Inflammatory macrophage (primary cell): ENCODE measurements at regions not wholly inside any gene's neighbourhood (a gene's known extent, or its start where the extent isn't known, plus 50 kb on each side); places are given as distances from the start of the nearest gene placed in this dataset.

Source experiments
- DNase-seq, 2 donors: peaks; one replicate each; pipeline ENCODE4 v3.0.0-alpha.2; 2020 to 2022

DNA sequence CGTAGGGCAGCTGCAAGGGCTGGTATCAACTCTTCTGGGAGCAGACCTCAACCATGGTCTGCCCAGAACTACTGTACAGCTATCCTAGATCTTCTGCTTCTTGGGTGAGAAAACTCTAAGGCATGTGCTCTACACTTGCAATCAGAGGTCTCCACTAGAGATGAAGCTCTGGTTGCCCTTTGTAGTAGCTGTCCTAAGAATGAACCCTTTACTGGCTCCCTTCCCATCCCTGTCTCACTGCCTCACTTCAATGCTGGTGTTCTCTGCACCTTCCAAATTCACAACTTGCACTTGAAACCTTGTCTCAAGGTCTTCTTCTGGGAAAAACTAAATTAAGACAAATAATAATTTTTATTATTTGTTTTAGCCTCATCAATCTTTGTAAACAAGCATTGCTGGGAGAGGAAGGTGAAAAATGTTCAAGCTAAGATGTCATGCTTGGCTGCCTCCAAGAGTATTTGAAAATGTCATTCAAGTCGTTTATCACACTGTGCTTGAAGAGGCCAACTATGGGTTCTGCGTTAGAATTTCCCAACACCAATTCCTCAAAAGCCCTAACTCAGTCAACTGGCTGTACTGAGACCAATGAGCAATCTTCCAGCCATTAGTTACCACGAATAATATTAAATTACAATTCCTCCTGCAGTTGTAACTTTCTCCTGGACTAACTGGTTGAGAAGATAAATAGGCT, 216.9 kb upstream of the ADRA1D start:
- DNase-seq = no peak

DNA sequence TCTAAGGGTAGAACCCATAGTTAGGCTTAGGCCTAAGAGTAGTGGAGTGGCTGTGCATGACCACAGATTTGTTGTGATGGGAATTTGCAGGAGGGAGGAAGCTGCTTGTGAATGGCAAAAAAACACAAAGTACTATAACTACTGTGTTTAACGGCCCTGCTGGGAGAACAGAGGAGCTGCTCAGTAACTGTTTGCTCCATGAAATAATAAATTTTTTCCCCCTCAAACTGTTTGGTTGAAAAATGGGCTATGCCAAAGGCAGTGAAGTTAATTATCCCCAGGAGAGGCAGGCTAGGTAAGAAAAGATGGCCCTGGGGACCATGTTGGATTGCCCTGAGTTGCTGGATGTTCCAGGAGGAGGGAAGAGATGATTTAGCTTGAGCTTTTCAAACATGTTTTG, 216.1 kb upstream of the ADRA1D start:
- DNase-seq = no peak

DNA sequence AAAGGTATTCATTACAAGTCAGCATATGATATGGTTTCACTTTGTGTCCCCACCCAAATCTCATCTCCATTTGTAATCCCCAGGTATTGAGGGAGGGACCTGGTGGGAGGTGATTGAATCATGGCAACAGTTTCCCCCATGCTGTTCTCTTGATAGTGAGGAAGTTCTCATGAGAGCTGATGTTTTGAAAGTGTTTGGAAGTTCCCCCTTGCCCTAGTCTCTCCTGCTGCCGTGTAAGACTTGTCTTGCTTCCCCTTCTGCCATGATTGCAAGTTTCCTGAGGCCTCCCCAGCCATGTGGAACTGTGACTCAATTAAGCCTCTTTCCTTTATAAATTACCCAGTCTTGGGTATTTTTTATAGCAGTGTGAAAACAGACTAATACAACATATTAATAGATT, 213.7 kb upstream of the ADRA1D start:
- peak; percentile 73 to 76 for DNase-seq

DNA sequence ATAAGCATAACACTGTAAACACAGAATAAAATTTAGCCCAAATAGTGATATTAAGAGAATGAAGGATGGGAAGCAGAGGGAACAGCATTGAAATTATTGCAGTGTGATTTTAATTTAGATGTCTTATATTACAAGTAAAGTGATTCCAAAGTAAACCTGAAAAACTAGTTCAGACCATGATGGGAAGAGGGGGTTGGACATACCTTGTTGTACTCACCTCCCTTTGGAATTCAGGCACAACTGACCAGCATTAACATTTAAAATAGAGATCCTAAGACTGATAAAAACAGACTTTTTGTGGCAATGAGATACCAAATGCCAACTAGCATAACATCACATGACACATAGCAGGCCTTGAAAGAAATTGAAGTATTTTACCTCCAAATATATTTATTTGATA, 210.0 kb upstream of the ADRA1D start:
- DNase-seq = no peak

DNA sequence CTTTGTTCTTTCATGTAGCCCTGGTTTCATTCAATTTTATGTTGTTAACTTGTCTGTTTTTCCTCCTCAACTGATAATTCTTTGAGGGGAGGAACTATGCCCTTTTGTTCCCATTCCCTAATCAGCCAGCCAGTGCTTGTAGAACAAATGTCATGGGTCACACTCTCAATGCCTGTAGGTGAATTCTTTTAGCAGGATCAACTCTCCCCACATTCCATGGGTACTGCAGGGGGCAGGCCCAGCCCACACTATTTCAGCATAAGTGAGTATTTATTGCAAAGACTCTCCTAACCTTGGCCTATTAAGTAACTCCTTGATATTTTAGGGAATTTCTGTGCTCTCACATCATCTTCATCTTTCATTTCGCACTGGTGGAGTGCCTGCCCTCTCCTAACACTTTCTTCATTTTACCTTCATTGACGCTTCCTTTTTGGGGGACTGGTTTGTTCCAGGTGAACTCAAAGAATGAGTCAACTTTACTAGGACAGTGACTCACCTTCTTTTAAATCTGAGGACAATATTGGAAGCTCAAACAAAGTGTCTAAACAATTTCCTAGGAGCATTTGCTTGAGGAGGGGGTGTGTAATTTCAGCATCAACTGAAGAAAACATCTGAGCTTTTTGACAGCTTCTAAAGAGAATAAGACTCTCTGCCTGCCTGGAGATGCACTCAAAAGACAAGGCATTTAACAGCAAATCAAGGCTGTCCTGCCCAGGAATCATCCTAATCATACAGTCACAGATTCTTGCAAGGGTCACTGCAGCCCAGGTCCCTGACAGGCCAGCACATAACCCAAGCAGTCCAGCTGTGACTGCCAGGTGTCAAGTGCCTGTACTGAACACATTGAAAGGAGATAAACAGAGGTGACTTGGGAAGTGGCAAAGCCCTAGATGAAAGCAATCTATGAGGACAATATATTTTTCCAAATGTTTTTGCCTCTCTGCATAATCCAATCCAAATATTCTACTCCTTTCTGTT, 208.8 kb upstream of the ADRA1D start:
- DNase-seq = no peak

DNA sequence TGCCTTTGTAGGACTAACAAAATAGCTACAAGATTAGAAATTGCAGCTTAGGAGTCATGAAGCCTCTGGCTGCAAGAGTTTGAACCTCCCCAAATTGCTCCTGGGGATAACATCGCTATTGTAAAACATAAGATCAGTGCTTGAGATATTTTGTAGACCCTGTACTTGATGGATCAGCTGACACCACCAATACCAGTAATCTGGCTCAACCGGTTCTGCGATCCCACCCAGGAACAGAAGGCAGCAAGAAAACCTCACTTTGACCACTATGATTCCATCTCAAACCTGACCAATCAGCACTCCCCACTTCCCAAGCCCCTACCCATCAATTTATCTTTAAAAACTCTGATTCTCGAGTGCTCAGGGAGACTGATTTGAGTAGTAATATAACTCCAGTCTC, 206.9 kb upstream of the ADRA1D start:
- DNase-seq = no peak

DNA sequence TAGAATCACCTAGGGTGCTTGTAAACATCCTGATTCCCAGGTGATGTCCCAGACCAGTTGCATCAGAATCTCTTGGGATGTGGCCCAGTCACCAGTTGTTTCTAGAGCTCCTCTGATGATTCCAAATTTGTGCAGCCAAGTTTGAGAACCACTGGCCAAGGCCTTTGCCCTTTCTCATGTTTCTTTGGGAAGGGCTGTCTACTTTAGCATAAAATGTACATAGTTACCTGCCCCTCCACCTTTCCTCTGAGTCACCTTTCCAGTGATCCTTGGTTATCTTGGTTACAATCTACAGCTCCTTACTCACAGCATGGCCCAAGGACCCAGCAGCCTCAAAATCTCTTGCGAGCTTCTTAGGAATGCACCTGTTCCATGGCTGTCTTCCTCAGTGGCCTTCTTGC, 206.2 kb upstream of the ADRA1D start:
- no peak for DNase-seq

DNA sequence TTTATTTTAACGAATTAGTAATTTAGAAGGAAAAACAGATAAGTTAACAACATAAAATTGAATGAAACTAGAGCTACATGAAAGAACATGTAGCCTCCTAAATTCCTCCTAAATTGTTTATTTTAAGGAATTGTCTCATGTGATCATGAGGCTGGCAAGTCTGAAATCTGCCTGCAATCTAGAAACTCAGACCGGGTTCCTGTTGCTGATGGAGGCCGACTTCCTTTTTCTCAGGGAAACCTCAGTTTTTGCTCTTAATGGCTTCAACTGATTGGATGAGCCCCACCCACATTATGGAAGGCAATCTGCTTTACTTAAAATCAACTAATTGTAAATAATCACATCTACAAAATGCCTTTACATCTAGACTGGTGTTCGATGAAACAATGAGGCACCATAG, 205.0 kb upstream of the ADRA1D start:
- peak; percentile 71 to 84 for DNase-seq

DNA sequence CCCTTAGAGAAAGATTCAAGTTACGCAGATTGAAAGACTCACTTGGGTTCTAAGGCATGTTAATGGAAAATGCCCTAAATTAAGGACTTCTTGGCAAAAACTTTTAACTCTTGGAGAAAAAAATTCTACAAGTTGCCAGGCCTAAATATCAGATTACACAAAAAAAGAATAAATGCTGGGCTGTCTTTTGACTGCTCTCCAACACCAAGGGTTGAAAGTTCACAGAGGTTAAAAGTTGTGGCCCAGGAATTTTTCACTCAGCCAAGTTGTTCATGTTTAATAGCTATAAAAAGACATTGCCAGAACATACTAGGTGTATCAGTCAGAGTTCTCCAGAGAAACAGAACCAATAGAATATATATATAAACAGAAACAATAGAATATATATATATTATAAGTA, 204.3 kb upstream of the ADRA1D start:
- DNase-seq = no peak

DNA sequence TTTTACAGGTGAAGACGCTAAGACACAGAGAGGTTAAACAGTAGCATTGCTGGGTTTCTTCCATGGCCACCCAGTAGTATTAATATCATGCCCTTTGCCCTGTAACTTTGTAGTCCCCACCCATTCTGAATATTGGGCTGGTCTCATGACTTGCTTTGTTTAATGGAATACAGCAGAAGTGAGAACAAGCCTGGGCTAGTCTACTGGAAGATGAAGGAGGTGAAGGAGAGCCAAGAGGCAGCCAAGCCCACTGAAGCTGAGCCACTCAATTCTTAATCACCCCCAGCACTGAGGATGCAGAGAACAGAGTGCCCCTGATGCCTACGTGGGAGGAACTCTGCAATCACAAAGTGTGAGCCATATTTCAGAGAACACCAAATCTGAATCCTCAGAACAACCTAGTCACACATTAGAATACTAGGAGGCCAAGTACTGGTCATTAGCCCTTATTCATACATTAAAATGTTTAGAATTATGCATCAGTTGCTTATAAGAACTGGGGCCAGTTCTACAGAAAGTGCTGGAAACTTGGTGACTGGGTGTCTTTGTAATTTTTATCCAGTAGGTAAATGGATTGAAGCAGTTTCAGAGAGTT, 202.5 kb upstream of the ADRA1D start:
- DNase-seq = peak in 1 of 2 donors; percentile 11

DNA sequence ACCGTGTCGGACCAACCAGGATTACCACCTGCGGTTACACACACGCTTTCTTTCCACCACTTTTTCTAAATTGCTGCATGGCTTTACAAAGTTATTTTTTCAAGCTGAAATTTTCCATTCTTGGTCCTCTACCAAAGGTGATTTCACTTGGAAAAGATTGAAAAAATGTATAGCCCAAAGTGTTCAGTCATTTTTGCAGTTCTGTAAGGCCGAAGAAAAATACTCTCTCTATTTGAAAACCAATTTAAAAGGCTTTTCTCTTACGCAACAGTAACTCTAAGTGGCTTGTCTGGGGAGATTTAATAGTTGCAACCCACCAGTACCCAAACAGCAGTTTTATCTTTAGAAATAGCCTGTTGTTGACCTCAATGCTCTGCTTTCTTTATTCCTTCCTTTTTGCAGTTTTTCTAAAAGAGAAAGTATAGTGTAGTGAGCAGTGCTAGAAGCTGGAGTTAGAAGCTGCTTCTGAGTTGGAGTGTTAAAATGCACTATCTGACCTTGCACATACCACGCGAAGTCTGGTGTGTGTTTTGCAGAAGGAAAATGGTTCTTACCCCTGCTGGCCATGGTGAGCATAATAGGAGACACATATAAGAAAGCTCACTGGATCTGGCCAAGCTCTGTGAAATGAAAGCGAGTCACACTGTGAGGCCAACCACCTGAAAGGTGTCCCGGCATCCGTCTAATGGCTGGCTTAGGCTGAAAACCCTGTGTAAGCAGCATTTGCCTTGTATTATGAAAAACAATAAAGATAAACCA, 201.0 kb upstream of the ADRA1D start:
- DNase-seq = peak in 1 of 2 donors; percentile 17

DNA sequence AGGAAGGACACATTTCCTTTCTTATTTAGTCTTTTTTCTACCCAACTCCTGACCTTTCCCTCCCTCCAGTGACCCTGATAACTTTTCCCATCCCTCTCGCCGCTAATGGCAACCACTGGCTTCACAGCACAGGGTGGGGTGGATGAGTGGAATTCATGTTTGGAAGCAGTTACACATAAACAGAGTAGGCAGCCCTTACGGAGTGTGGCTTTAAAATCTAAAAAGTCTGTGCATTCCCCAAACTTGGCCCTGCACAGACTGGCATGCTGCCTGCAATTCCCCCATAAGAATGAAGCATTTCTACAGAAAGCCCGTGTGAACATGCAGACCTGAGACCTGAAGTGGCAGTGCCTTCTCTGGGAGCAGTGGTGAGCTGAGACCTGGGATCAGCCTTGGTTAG, 196.7 kb upstream of the ADRA1D start:
- no peak for DNase-seq

DNA sequence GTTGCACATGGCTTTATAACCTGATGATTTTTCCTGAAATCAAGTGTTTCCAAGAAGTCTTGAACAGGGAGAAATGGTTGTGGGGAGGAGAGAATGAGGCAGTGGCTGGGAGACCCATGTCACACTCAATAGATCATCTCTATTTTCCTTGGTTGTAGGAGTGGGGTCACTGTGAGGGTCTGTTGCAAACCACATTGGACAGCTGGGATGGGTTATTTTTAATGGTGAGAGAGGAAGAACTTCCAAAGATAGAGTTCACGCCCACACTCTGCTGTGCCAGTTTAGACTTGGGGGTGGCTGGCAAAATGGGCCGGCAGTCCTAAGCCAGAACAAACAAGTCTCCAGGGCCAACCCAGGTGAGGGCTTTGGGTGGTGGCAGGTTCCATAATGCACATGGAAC, 196.2 kb upstream of the ADRA1D start:
- DNase-seq = no peak

DNA sequence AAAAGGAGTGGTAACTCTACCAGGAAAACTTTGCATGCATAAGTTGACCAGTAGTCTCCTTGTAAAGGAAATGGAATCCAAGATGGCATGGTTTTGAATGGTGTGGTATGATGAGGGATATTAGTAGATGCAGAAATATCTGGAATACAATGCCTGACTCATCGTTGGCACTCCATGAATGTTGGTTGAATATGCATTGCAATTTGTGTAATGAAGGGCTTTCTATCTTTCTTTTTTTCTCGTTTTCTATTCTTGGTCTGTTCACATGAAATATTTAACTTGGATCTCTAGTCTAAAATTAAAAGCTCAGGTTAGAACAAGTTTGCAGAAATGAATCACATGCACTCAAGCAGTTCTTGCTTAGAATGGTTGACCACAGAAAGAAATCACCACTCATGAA, 195.3 kb upstream of the ADRA1D start:
- no peak for DNase-seq

DNA sequence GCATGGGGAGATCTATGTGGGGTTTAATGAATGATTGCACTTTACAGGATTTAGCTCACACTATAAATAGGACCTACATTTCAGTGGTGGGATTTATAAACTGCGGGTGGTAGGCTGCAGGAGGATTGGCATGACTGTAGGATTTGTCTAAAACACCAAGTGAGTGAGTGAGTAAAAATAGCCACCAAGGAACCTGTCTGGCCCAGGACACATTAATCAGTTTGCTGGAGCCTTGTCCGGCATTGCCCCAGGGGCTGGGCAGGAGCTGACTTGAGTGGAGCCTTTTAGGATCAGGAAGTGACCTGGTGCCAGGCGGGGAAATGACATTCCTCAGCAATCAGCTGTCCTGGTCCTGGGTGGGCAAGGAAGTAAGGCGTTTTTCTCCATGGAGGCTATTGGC, 193.9 kb upstream of the ADRA1D start:
- DNase-seq = no peak

DNA sequence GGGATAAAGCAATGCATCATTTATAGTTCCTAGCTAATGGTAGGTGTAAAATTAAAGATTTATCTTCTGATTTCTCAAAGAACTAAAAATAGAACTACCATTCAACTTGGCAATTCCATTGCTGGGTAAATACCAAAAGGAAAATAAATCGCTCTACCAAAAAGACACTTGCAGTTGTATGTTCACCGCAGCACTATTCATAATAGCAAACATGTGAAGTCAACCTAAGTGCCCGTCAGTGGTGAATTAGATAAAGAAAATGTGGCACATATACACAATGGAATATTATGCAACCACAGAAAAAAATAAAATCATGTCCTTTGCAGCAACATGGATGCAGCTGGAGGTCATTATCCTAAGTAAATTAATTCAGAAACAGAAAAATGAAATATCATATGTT, 192.8 kb upstream of the ADRA1D start:
- DNase-seq = no peak

DNA sequence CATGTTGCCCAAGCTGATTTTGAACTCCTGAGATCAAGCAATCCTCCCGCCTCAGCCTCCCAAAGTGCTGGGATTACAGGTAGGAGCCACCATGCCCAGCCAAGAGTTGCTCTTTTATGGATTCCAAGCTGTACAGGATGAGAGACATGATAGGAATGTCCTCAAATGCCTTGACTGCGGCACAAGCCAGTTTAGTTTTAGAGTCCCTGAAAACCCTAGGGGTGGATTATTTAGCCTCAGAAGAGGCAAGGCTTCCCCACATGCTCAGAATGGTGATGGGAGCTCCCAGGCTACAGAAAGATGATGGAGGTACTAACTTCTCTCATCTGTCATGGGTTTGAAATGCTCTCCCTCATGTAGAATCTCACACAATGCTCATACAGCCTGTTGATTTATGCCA, 192.1 kb upstream of the ADRA1D start:
- no peak for DNase-seq

DNA sequence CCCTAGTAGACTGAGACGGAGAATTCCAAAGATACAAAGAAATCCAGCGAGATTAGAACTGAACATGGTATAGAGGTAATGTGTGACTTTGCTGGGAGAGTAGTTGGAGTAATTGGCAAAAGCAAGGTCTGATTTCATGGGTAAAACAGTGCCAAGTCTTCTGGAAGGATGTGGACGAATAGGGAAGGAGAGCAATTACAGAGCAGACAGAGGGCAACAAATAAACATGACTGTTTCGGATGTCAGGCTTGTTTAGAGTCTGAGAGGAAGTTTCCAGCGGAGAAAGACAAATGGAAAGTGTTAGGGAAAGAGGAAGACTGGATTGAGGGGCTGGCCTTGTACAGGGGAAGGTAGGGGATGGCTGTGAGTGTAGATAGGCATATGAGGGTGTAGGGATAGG, 190.4 kb upstream of the ADRA1D start:
- DNase-seq = no peak

DNA sequence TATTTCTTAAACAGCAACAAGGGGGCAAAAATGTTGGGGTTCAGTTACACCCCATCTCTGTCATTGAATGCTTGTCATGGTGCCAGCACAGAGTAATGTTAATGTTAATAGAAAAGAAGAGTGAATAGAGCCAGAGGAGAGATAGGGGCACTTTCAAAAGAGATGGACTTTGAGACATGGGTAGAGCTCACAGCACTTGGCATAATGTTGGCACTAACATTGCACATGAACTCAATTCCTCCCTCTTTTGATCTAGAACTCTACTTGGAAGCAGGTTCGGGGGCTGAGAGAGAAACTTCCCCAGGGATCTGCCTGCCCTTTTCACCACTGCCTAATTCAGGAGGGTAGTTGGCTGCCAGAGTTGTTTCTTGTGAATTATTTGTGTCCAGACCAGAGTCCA, 188.0 kb upstream of the ADRA1D start:
- no peak for DNase-seq

DNA sequence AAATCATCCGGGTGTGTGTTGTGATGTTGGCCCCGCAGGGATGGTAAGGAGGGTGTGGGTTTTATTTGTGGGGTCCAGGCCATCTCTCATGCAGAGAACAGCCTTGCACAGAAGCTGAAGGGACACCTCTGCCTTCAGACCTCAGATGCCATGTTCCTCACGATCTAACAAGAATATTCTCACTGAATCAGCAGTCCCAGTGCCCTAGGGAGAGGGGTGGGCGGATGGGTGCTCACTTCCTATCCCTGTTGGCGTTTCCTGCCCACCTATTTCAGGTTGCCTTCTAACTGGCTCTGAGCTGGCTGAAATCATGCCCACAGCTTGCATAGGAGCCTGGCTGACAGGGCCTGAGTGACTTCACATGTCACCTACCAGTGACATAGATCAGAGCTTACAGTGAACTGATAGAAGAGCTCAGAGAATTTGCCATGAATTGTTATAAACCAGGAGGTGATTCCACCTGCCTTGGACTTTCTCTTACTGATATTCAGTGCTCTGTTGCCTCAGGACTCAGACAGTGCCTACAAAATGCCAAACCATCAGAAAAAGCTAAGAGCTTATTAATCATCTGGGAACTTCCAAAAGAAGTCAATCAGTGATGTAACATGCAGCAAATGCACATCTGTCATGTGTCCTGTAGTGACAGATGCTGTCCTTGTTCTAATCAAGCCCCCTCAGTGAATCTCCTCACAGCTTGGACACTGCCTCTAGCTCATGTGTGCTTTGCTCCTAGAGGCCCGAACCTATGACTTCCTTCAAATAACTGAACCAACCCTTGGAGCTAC, 186.8 kb upstream of the ADRA1D start:
- DNase-seq = no peak

DNA sequence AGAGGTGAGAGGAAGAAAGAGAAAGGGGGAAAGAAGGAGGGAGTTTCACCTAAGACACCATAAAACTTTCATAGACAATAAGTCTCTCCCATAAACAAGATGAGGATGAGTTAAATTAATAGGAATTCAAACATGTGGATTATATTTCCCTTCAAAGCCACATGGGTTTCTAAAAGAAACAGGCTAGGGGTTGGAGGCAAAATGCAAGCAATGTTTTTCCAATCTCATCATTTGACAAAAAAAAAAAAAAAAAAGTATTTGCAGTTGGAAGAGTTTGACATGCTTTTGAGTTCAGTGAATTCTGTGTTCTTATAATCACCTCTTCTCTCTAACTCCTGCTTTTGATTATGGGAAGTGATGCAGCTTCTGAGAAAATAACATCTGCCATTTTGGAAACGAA, 186.1 kb upstream of the ADRA1D start:
- no peak for DNase-seq

DNA sequence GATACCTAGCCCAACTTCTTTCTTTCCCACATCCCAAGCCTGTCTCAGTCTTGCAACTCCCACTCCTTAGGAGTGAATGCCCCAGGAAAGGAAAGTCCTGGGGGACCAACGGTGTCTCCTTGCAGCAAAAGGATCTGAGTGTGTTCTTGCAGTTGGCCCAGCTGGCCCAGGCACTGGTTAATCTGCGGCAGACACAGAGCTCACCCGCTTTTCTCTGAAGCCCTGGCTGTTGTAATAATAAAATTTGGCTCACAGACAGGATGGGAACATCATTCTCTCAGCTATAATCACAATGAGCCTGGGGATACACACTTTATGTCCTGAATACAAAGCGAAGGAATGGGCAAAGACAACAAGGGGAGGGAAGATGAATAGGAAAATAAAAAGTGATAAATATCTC, 185.6 kb upstream of the ADRA1D start:
- DNase-seq = no peak
